Loucy (cell line): ENCODE measurements at regions not wholly inside any gene's neighbourhood (a gene's known extent, or its start where the extent isn't known, plus 50 kb on each side); places are given as distances from the start of the nearest gene placed in this dataset.

Experiments used
- EZH2phosphoT487 ChIP-seq: fragments of 200-600 bp; IDR thresholded peaks from 2 replicates; pipeline ENCODE4 v1.6.1; 2018; ENCODE audit warnings: antibody characterized with exemption, mild to moderate bottlenecking, moderate library complexity, borderline replicate concordance
- TF ChIP-seq, protein P1 (sequence below): fragments of 200-600 bp; sonication (generic); conservative IDR thresholded peaks from 2 replicates; pipeline ENCODE4 v1.5.1; 2014; ENCODE audit warnings: mild to moderate bottlenecking, antibody characterized with exemption, low read length

DNA sequence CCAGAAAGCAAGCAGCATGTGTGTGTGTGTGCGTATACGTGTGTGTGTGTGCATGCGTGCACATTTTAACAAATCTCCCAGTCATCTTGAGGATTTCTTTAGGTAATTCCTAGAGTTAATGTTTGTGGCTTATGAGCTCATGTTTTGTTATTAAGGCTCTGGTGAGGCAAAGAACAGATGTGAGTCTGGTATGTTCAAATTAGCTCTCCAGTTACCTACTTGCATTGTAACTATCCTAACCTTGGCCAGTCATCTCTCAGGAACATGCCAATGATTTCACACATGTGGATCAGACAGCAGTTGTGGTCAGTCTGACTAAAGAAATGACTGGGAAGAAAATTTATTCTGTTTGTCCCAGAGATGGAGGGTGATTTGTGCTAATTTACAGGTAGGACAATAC, 163.1 kb downstream of the IZUMO3 start:
- TF ChIP-seq, protein P1, sequence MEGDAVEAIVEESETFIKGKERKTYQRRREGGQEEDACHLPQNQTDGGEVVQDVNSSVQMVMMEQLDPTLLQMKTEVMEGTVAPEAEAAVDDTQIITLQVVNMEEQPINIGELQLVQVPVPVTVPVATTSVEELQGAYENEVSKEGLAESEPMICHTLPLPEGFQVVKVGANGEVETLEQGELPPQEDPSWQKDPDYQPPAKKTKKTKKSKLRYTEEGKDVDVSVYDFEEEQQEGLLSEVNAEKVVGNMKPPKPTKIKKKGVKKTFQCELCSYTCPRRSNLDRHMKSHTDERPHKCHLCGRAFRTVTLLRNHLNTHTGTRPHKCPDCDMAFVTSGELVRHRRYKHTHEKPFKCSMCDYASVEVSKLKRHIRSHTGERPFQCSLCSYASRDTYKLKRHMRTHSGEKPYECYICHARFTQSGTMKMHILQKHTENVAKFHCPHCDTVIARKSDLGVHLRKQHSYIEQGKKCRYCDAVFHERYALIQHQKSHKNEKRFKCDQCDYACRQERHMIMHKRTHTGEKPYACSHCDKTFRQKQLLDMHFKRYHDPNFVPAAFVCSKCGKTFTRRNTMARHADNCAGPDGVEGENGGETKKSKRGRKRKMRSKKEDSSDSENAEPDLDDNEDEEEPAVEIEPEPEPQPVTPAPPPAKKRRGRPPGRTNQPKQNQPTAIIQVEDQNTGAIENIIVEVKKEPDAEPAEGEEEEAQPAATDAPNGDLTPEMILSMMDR, result no peak
- no peak for TF ChIP-seq EZH2phosphoT487
